SK-N-SH (cell line): ENCODE measurements at regions not wholly inside any gene's neighbourhood (a gene's known extent, or its start where the extent isn't known, plus 50 kb on each side); places are given as distances from the start of the nearest gene placed in this dataset.

Experiments used
- CTCF ChIA-PET: fragments of 300-600, 350-600 bp; formaldehyde crosslinking; extraction: SDS; loops from one replicate; lab custom pipeline; 2021; lab: Yijun Ruan, JAX
- POLR2A ChIA-PET: fragments of 350-600 bp; sonication (Branson Sonifier 250); formaldehyde crosslinking; extraction: SDS; loops from one replicate; lab custom pipeline; 2020; ENCODE audit warnings: antibody characterized with exemption, inconsistent platforms; lab: Yijun Ruan, JAX
- DNase-seq: peaks from one replicate; pipeline ENCODE4 v3.0.0; 2012
- H2AFZ ChIP-seq: fragments of 200-600 bp; sonication (generic); 2 replicates; pipeline ENCODE4 v1.8.1; 2016; ENCODE audit warnings: antibody characterized with exemption, mild to moderate bottlenecking, low read depth
- H3F3A ChIP-seq: fragments of 200-600 bp; sonication (generic); replicated peaks from 2 replicates; pipeline ENCODE3; 2016; ENCODE audit warnings: antibody characterized with exemption, mild to moderate bottlenecking; ENCODE audit not compliant: insufficient read depth
- H3K27ac ChIP-seq, 2 experiments: fragments of 200-500 bp in 1 of 2; fragments of 200-600 bp in 1 of 2; sonication (Bioruptor generic) in 1 of 2; sonication (generic), shearing (Covaris generic) in 1 of 2; 2 replicates each; pipeline versions ENCODE4 v1.5.1 to v1.6.1; 2014 to 2016; ENCODE audit warnings: low read depth in 2 of 2, inconsistent platforms in 1 of 2, low read length in 1 of 2, mild to moderate bottlenecking in 1 of 2, mixed read lengths in 1 of 2
- H3K27me3 ChIP-seq: fragments of 200-600 bp; sonication (generic), shearing (Covaris generic); 2 replicates; pipeline ENCODE4 v1.6.1; 2016; ENCODE audit warnings: mixed run types; ENCODE audit not compliant: insufficient read depth
- H3K36me3 ChIP-seq, 2 experiments: fragments of 200-500 bp in 1 of 2; fragments of 200-600 bp in 1 of 2; sonication (Bioruptor generic) in 1 of 2; sonication (generic) in 1 of 2; replicated peaks in 1 of 2; 2 replicates each; pipeline versions ENCODE3 to v1.5.1; 2014 to 2016; ENCODE audit warnings: low read length in 1 of 2, mild to moderate bottlenecking in 1 of 2; ENCODE audit not compliant: insufficient read depth in 2 of 2, control insufficient read depth in 1 of 2
- H3K4me1 ChIP-seq, 2 experiments: fragments of 200-500 bp in 1 of 2; fragments of 200-600 bp in 1 of 2; sonication (Bioruptor generic) in 1 of 2; sonication (generic), shearing (Covaris generic) in 1 of 2; 2 replicates each; pipeline versions ENCODE4 v1.5.1 to v1.6.1; 2014 to 2016; ENCODE audit warnings: low read depth in 1 of 2, low read length in 1 of 2, mixed run types in 1 of 2; ENCODE audit not compliant: insufficient read depth in 2 of 2, control insufficient read depth in 1 of 2
- H3K4me2 ChIP-seq: fragments of 200-600 bp; sonication (generic), shearing (Covaris generic); 2 replicates; pipeline ENCODE4 v1.6.1; 2017; ENCODE audit warnings: mixed run types
- H3K4me3 ChIP-seq, 2 experiments: fragments of 200-500 bp in 1 of 2; fragments of 200-600 bp in 1 of 2; sonication (Bioruptor generic) in 1 of 2; sonication (generic), shearing (Covaris generic) in 1 of 2; 2 replicates each; pipeline versions ENCODE4 v1.5.1 to v1.8.1; 2014 to 2016; ENCODE audit warnings: low read depth in 2 of 2, inconsistent platforms in 1 of 2, low read length in 1 of 2, mild to moderate bottlenecking in 1 of 2, mixed read lengths in 1 of 2, moderate library complexity in 1 of 2
- H3K79me2 ChIP-seq: fragments of 200-600 bp; sonication (generic); 2 replicates; pipeline ENCODE4 v1.8.1; 2017; ENCODE audit warnings: mild to moderate bottlenecking; ENCODE audit not compliant: insufficient read depth
- H3K9ac ChIP-seq: fragments of 200-600 bp; sonication (generic); 2 replicates; pipeline ENCODE4 v1.6.1; 2017; ENCODE audit warnings: mixed run types
- H3K9me2 ChIP-seq: fragments of 200-600 bp; sonication (generic); 2 replicates; pipeline ENCODE4 v1.6.1; 2017; ENCODE audit warnings: mixed run types
- H3K9me3 ChIP-seq: fragments of 200-600 bp; sonication (generic); 2 replicates; pipeline ENCODE4 v1.6.1; 2017; ENCODE audit warnings: mixed run types, mild to moderate bottlenecking, moderate library complexity
- H4K20me1 ChIP-seq: fragments of 200-600 bp; sonication (generic); 2 replicates; pipeline ENCODE4 v1.6.1; 2017; ENCODE audit warnings: mild to moderate bottlenecking, mixed run types; ENCODE audit not compliant: insufficient read depth
- CHD2 ChIP-seq: fragments of 150-350 bp; IDR thresholded peaks from 2 replicates; pipeline ENCODE4 v1.6.1; 2018; ENCODE audit warnings: low read length; ENCODE audit not compliant: partially characterized antibody
- EP300 ChIP-seq, 2 experiments: IDR thresholded peaks; 2 replicates each; pipeline versions ENCODE4 v1.4.0 to v1.6.1; 2012; ENCODE audit warnings: borderline replicate concordance in 1 of 2, low read depth in 1 of 2, low read length in 1 of 2
- EZH2phosphoT487 ChIP-seq: fragments of 200-600 bp; sonication (generic); IDR thresholded peaks from 2 replicates; pipeline ENCODE4 v1.6.1; 2017; ENCODE audit warnings: low read depth, mixed run types, mild to moderate bottlenecking, antibody characterized with exemption, moderate library complexity, borderline replicate concordance
- FOXM1 ChIP-seq: IDR thresholded peaks from 2 replicates; pipeline ENCODE4 v1.4.0; 2012; ENCODE audit warnings: low read depth, mild to moderate bottlenecking
- GABPA ChIP-seq: IDR thresholded peaks from 2 replicates; pipeline ENCODE4 v1.4.0; 2012; ENCODE audit warnings: low read depth, mild to moderate bottlenecking
- JUND ChIP-seq: IDR thresholded peaks from 2 replicates; pipeline ENCODE4 v1.4.0; 2012
- NFIC ChIP-seq: IDR thresholded peaks from 2 replicates; pipeline ENCODE4 v1.4.0; 2012; ENCODE audit warnings: borderline replicate concordance
- NRF1 ChIP-seq: IDR thresholded peaks from 2 replicates; pipeline ENCODE4 v1.6.1; 2012; ENCODE audit warnings: low read depth, mild to moderate bottlenecking, low read length
- RAD21 ChIP-seq: IDR thresholded peaks from 2 replicates; pipeline ENCODE4 v1.6.1; 2012; ENCODE audit warnings: mild to moderate bottlenecking, low read length
- RCOR1 ChIP-seq: fragments of 150-350 bp; IDR thresholded peaks from 2 replicates; pipeline ENCODE4 v1.6.1; 2017; ENCODE audit warnings: antibody characterized with exemption, low read length
- RFX5 ChIP-seq: IDR thresholded peaks from 2 replicates; pipeline ENCODE4 v1.6.1; 2012; ENCODE audit warnings: mild to moderate bottlenecking, improper control_type of control experiment, low read length
- RXRA ChIP-seq: IDR thresholded peaks from 2 replicates; pipeline ENCODE4 v1.4.0; 2012; ENCODE audit warnings: low read depth, mild to moderate bottlenecking, borderline replicate concordance
- SMC3 ChIP-seq: IDR thresholded peaks from 2 replicates; pipeline ENCODE4 v1.6.1; 2012; ENCODE audit warnings: low read depth, low read length, improper control_type of control experiment
- TCF12 ChIP-seq: IDR thresholded peaks from 2 replicates; pipeline ENCODE4 v1.4.0; 2012
- WGBS: methylation state at CpG from one replicate; pipeline ENCODE4 v1.1.6; 2017; ENCODE audit warnings: low lambda C conversion rate; 5-methylcytosine and 5-hydroxymethylcytosine counted together
- TF ChIP-seq, protein P1 (sequence below): fragments of 150-350 bp; IDR thresholded peaks from 2 replicates; pipeline ENCODE4 v1.6.1; 2017; ENCODE audit warnings: antibody characterized with exemption, low read length, low read depth, borderline replicate concordance
- TF ChIP-seq, protein P2 (sequence below): IDR thresholded peaks from 2 replicates; pipeline ENCODE4 v1.4.0; 2012; ENCODE audit warnings: low read depth
- TF ChIP-seq, protein P3 (sequence below): fragments of 200-600 bp; sonication (generic); IDR thresholded peaks from 2 replicates; pipeline ENCODE4 v1.6.1; 2017; ENCODE audit warnings: antibody characterized with exemption, mild to moderate bottlenecking, moderate library complexity
- TF ChIP-seq, protein P4 (sequence below): IDR thresholded peaks from 2 replicates; pipeline ENCODE4 v1.4.0; 2012; ENCODE audit warnings: low read depth, borderline replicate concordance

DNA sequence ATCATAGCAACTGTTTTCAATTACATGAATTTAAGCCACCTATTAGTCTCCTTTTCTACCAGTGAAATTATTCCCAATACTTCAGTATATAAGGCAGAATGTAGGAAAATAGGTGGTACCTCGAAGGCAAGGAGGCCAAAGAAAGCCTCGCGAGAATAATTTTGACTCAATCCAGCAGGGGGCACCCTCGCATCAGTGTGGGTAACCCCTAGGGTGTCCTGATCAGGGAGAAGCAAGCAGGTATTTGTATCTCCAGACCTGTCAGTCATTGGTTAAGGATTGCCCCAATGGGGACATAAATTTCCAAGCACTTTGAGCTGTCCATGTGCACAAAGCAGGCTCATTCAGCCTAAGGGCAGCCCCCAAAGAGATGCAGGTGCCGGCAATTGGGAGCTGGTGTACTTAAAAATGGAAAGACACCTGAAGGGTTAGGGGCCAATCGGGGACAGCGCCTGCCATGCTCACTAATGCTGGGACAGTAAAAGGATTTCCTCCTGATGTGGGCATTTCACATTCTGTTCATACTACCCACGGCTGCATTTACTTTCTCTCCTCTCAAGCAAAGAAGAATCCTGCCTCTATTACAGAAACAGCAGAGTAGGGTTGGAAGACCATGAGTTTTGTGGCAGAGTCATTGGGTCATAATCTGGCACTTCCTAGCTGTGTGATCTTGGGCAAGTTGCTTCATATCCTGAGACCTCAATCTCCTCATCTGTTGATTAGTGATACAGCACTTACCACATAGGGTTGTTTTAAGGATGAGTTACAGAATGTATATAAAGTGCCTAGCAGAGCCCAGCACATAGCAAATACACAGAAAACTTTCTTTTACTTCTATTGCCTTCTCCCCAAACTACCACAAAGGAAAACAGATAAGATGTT is 136.1 kb downstream of the ICOS start:
- CTCF ChIA-PET = interaction anchor here (0.7 to 3.0 kb wide), 8 partner anchors 9 to 252 kb away, joined by 3 to 13 read pairs (median 6); no protein-coding TSS in a partner anchor
- H3K9me2 ChIP-seq = no peaks in the 10 kb centered on the region
- H3K4me1 ChIP-seq = peaks cover 0 to 9% of the 10 kb centered on the region in 2 experiments; a peak in 2 of 4 replicates
- no peaks in the 10 kb centered on the region for H3K36me3 ChIP-seq
- no peak overlapping the region for H3K4me2 ChIP-seq
- no peaks in the 10 kb centered on the region for H3K79me2 ChIP-seq
- peak; percentile 16 for DNase-seq
- WGBS = 71% methylated on average over 8 of the region's 8 CpGs
- H3K9ac ChIP-seq = no peak overlapping the region
- no peaks in the 10 kb centered on the region for H4K20me1 ChIP-seq
- no peak for TF ChIP-seq JUND
- TF ChIP-seq NRF1 = no peak
- TF ChIP-seq NFIC = no peak
- no peak for TF ChIP-seq CHD2
- TF ChIP-seq TCF12 = no peak
- peak; percentile 62 for TF ChIP-seq RAD21
- no peak for TF ChIP-seq GABPA
- TF ChIP-seq FOXM1 = no peak
- 0 out of 2 replicates have a peak, but pooled peaks have one; percentile 12 for TF ChIP-seq SMC3
- no peak for TF ChIP-seq EZH2phosphoT487
- TF ChIP-seq RFX5 = no peak
- TF ChIP-seq, protein P1, sequence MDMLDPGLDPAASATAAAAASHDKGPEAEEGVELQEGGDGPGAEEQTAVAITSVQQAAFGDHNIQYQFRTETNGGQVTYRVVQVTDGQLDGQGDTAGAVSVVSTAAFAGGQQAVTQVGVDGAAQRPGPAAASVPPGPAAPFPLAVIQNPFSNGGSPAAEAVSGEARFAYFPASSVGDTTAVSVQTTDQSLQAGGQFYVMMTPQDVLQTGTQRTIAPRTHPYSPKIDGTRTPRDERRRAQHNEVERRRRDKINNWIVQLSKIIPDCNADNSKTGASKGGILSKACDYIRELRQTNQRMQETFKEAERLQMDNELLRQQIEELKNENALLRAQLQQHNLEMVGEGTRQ = no peak
- no peak for TF ChIP-seq RCOR1
- TF ChIP-seq, protein P2, sequence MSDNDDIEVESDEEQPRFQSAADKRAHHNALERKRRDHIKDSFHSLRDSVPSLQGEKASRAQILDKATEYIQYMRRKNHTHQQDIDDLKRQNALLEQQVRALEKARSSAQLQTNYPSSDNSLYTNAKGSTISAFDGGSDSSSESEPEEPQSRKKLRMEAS = no peak
- TF ChIP-seq, protein P3, sequence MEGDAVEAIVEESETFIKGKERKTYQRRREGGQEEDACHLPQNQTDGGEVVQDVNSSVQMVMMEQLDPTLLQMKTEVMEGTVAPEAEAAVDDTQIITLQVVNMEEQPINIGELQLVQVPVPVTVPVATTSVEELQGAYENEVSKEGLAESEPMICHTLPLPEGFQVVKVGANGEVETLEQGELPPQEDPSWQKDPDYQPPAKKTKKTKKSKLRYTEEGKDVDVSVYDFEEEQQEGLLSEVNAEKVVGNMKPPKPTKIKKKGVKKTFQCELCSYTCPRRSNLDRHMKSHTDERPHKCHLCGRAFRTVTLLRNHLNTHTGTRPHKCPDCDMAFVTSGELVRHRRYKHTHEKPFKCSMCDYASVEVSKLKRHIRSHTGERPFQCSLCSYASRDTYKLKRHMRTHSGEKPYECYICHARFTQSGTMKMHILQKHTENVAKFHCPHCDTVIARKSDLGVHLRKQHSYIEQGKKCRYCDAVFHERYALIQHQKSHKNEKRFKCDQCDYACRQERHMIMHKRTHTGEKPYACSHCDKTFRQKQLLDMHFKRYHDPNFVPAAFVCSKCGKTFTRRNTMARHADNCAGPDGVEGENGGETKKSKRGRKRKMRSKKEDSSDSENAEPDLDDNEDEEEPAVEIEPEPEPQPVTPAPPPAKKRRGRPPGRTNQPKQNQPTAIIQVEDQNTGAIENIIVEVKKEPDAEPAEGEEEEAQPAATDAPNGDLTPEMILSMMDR = peak; percentile 54
- TF ChIP-seq, protein P4, sequence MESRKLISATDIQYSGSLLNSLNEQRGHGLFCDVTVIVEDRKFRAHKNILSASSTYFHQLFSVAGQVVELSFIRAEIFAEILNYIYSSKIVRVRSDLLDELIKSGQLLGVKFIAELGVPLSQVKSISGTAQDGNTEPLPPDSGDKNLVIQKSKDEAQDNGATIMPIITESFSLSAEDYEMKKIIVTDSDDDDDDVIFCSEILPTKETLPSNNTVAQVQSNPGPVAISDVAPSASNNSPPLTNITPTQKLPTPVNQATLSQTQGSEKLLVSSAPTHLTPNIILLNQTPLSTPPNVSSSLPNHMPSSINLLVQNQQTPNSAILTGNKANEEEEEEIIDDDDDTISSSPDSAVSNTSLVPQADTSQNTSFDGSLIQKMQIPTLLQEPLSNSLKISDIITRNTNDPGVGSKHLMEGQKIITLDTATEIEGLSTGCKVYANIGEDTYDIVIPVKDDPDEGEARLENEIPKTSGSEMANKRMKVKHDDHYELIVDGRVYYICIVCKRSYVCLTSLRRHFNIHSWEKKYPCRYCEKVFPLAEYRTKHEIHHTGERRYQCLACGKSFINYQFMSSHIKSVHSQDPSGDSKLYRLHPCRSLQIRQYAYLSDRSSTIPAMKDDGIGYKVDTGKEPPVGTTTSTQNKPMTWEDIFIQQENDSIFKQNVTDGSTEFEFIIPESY = no peak
- TF ChIP-seq RXRA = no peak
- TF ChIP-seq EP300 (IDR thresholded peaks at IDR 0.05; ENCODE audit: borderline replicate concordance in 1 of 2, low read depth in 1 of 2, low read length in 1 of 2) = no peak
- H3K27ac ChIP-seq = no peak overlapping the region
- H3K4me3 ChIP-seq = no peak overlapping the region; a peak in 1 of 4 replicates
- no peaks in the 10 kb centered on the region for H3K27me3 ChIP-seq
- POLR2A ChIA-PET = no interaction called here
- H2AFZ ChIP-seq = no peak overlapping the region
- no peaks in the 10 kb centered on the region for H3F3A ChIP-seq
- no peaks in the 10 kb centered on the region for H3K9me3 ChIP-seq
